Astrocyte (in vitro differentiated cells and primary cell): ENCODE measurements at regions not wholly inside any gene's neighbourhood (a gene's known extent, or its start where the extent isn't known, plus 50 kb on each side); places are given as distances from the start of the nearest gene placed in this dataset.

ENCODE experiments used
- CTCF ChIP-seq: IDR thresholded peaks from 2 replicates; pipeline ENCODE4 v1.5.1; 2011; ENCODE audit warnings: low read depth, mild to moderate bottlenecking, inconsistent platforms, low read length, moderate library complexity; ENCODE audit not compliant: insufficient read depth
- EZH2 ChIP-seq: IDR thresholded peaks from 2 replicates; pipeline ENCODE4 v1.6.1; 2012; ENCODE audit warnings: mild to moderate bottlenecking, low read length, inconsistent platforms; ENCODE audit not compliant: insufficient read depth

GRCh38 chr14:28875934-28876571 lies 109.5 kb downstream of the FOXG1 start:
- TF ChIP-seq CTCF = no peak
- TF ChIP-seq EZH2 = no peak
